ENCODE measurements at regions not wholly inside any gene's neighbourhood (a gene's known extent, or its start where the extent isn't known, plus 50 kb on each side); places are given as distances from the start of the nearest gene placed in this dataset.

GRCh38 chr6:19127081-19127480, 710.1 kb upstream of the ID4 start:
- TF ChIP-seq POLR2A (IDR thresholded peaks at IDR 0.05; ENCODE audit: extremely low read depth, insufficient read length): no peak
- no peak for TF ChIP-seq CTCF (IDR thresholded peaks at IDR 0.05; ENCODE audit: low read depth, low read length)
- TF ChIP-seq MAX (IDR thresholded peaks at IDR 0.05; ENCODE audit: low read depth, low read length): no peak
- TF ChIP-seq MYC (IDR thresholded peaks at IDR 0.05; ENCODE audit: low read depth, low read length): no peak
